ENCODE measurements at regions not wholly inside any gene's neighbourhood (a gene's known extent, or its start where the extent isn't known, plus 50 kb on each side); places are given as distances from the start of the nearest gene placed in this dataset.

- no peak for TF ChIP-seq EZH2 (IDR thresholded peaks at IDR 0.05; ENCODE audit: low read depth, unreplicated experiment)
- TF ChIP-seq, protein P1, sequence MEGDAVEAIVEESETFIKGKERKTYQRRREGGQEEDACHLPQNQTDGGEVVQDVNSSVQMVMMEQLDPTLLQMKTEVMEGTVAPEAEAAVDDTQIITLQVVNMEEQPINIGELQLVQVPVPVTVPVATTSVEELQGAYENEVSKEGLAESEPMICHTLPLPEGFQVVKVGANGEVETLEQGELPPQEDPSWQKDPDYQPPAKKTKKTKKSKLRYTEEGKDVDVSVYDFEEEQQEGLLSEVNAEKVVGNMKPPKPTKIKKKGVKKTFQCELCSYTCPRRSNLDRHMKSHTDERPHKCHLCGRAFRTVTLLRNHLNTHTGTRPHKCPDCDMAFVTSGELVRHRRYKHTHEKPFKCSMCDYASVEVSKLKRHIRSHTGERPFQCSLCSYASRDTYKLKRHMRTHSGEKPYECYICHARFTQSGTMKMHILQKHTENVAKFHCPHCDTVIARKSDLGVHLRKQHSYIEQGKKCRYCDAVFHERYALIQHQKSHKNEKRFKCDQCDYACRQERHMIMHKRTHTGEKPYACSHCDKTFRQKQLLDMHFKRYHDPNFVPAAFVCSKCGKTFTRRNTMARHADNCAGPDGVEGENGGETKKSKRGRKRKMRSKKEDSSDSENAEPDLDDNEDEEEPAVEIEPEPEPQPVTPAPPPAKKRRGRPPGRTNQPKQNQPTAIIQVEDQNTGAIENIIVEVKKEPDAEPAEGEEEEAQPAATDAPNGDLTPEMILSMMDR (conservative IDR thresholded peaks at IDR 0.05; ENCODE audit: low read depth in 2 of 2): 0 out of 4 replicates have a peak, but pooled peaks of 1 of the 2 experiments have one; percentile 13
- no peak for TF ChIP-seq POLR2AphosphoS5 (IDR thresholded peaks at IDR 0.05; ENCODE audit: low read depth)
- TF ChIP-seq EZH2phosphoT487 (IDR thresholded peaks at IDR 0.05; ENCODE audit: unreplicated experiment): no peak
These were observed 126.5 kb upstream of the MYL2 start for GRCh38 chr12:111046896-111047295.
